ENCODE measurements at regions not wholly inside any gene's neighbourhood (a gene's known extent, or its start where the extent isn't known, plus 50 kb on each side); places are given as distances from the start of the nearest gene placed in this dataset.

DNA sequence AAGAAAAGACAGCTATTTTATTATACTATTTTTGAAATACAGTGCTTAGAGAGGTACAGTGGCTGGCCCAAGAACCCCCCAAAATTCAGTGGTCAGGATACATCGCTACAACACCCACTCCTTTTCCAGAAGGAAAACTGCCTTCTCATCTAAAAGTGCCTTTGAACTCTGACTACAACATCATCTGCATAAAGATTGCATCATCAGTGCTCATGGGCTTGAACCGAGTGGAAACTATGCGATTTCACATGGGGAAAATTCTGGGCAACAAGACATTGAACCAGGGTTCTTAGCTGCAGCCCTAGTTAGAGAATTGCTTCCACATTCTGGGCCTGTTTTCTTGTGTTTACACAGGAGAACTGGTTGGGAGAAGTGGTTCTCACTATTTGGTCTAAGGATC lies 294.6 kb upstream of the SLC14A2 start:
- no peak for TF ChIP-seq POLR2A (IDR thresholded peaks at IDR 0.05; ENCODE audit: low read depth, low read length)
- TF ChIP-seq STAT3 (IDR thresholded peaks at IDR 0.05; ENCODE audit: low read depth, low read length) = no peak
- TF ChIP-seq, protein P1, sequence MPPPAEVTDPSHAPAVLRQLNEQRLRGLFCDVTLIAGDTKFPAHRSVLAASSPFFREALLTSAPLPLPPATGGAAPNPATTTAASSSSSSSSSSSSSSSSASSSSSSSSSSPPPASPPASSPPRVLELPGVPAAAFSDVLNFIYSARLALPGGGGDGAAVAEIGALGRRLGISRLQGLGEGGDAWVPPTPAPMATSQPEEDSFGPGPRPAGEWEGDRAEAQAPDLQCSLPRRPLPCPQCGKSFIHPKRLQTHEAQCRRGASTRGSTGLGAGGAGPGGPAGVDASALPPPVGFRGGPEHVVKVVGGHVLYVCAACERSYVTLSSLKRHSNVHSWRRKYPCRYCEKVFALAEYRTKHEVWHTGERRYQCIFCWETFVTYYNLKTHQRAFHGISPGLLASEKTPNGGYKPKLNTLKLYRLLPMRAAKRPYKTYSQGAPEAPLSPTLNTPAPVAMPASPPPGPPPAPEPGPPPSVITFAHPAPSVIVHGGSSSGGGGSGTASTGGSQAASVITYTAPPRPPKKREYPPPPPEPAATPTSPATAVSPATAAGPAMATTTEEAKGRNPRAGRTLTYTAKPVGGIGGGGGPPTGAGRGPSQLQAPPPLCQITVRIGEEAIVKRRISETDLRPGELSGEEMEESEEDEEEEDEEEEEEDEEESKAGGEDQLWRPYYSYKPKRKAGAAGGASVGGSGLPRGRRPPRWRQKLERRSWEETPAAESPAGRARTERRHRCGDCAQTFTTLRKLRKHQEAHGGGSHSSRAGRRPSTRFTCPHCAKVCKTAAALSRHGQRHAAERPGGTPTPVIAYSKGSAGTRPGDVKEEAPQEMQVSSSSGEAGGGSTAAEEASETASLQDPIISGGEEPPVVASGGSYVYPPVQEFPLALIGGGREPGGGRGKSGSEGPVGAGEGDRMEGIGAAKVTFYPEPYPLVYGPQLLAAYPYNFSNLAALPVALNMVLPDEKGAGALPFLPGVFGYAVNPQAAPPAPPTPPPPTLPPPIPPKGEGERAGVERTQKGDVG (CRISPR knock-in tag; IDR thresholded peaks at IDR 0.05) = no peak

Measured in GM12878 (cell line).